K562 (cell line): ENCODE measurements at regions not wholly inside any gene's neighbourhood (a gene's known extent, or its start where the extent isn't known, plus 50 kb on each side); places are given as distances from the start of the nearest gene placed in this dataset.

ENCODE experiments used
- ATAC-seq: fragments of 200-7000 bp; cut with Tn5 transposase; 3 replicates; pipeline ENCODE4 v1.9.1; 2020; ENCODE audit warnings: moderate library complexity
- BruUV-seq: library from RNA; stranded (reverse); fragments of 400-500 nt; replicated peaks from 2 replicates; lab custom pipeline; 2021; lab: Mats Ljungman, UMichigan
- CTCF ChIA-PET: fragments of 300-600 bp; formaldehyde crosslinking; extraction: SDS; loops from one replicate; lab custom pipeline; 2021; ENCODE audit warnings: low intra/inter-chr PET ratio; lab: Yijun Ruan, JAX
- POLR2A ChIA-PET: fragments of 300-600, 350-650 bp; sonication (Branson Sonifier 250); formaldehyde crosslinking; extraction: SDS; loops from one replicate; lab custom pipeline; 2021; ENCODE audit warnings: antibody characterized with exemption, inconsistent platforms; lab: Yijun Ruan, JAX
- DNase-seq, 4 experiments: peaks; one replicate each; pipeline versions ENCODE4 v3.0.0 to v3.0.0-alpha.2; 2011 to 2018; ENCODE audit warnings: low spot score in 3 of 4, mixed read lengths in 3 of 4; ENCODE audit errors: extremely low read depth in 1 of 4
- FAIRE-seq: peaks from 2 replicates; lab custom pipeline; 2011; peaks lifted over from hg19 to GRCh38; lab: Jason Lieb, UNC
- H2AFZ ChIP-seq: 2 replicates; pipeline ENCODE4 v1.6.0; 2011; ENCODE audit warnings: low read depth, low read length, control low read depth, inconsistent platforms
- H3K27ac ChIP-seq: fragments of 200-600 bp; 3 replicates; pipeline ENCODE4 v1.8.0; 2011; ENCODE audit warnings: low read depth, mild to moderate bottlenecking, control low read depth, inconsistent platforms, low read length, moderate library complexity, mixed read lengths; ENCODE audit errors: extremely low read depth
- H3K27me3 ChIP-seq, 2 experiments: fragments of 300-600 bp in 1 of 2; 2 replicates in 1 of 2; 3 replicates in 1 of 2; pipeline versions ENCODE4 v1.6.0 to v1.8.0; 2011; ENCODE audit warnings: inconsistent platforms in 2 of 2, low read length in 2 of 2, mild to moderate bottlenecking in 1 of 2, mixed read lengths in 1 of 2, moderate library complexity in 1 of 2; ENCODE audit not compliant: control insufficient read depth in 2 of 2, insufficient read depth in 2 of 2
- H3K36me3 ChIP-seq: fragments of 300-600 bp; 3 replicates; pipeline ENCODE4 v1.8.0; 2011; ENCODE audit warnings: mild to moderate bottlenecking, low read length, inconsistent platforms; ENCODE audit not compliant: control insufficient read depth, insufficient read depth
- H3K4me1 ChIP-seq, 2 experiments: fragments of 200-600 bp in 1 of 2; replicated peaks in 1 of 2; 2 replicates in 1 of 2; 3 replicates in 1 of 2; pipeline versions ENCODE4 v1.5.1 to v1.8.0; 2011; ENCODE audit warnings: inconsistent platforms in 2 of 2, low read length in 2 of 2, mild to moderate bottlenecking in 1 of 2, mixed read lengths in 1 of 2, moderate library complexity in 1 of 2; ENCODE audit not compliant: control insufficient read depth in 2 of 2, insufficient read depth in 2 of 2
- H3K4me2 ChIP-seq: 2 replicates; pipeline ENCODE4 v1.6.1; 2011; ENCODE audit warnings: low read length, control low read depth, inconsistent platforms, mixed read lengths; ENCODE audit not compliant: insufficient read depth
- H3K4me3 ChIP-seq: fragments of 200-600 bp; sonication (generic), shearing (Covaris generic); 2 replicates; pipeline ENCODE4 v1.5.1; 2016; ENCODE audit warnings: control low read depth, inconsistent platforms
- H3K79me2 ChIP-seq: fragments of 200-600 bp; 3 replicates; pipeline ENCODE4 v1.8.0; 2011; ENCODE audit warnings: low read length, inconsistent platforms; ENCODE audit not compliant: control insufficient read depth, insufficient read depth
- H3K9ac ChIP-seq, 2 experiments: 2 replicates each; pipeline versions ENCODE4 v1.6.0 to v1.6.1; 2011; ENCODE audit warnings: low read depth in 2 of 2, low read length in 2 of 2, control low read depth in 1 of 2, inconsistent platforms in 1 of 2, mild to moderate bottlenecking in 1 of 2, mixed read lengths in 1 of 2; ENCODE audit not compliant: insufficient read depth in 1 of 2
- H3K9me1 ChIP-seq: one replicate; pipeline ENCODE4 v1.6.0; 2011; ENCODE audit warnings: inconsistent platforms, mild to moderate bottlenecking, low read length, moderate library complexity; ENCODE audit not compliant: control insufficient read depth, insufficient read depth
- H3K9me3 ChIP-seq: replicated peaks from 2 replicates; pipeline ENCODE4 v1.5.1; 2011; ENCODE audit warnings: low read depth, low read length, inconsistent platforms; ENCODE audit not compliant: control insufficient read depth, insufficient read depth
- H4K20me1 ChIP-seq: replicated peaks from 2 replicates; pipeline ENCODE4 v1.6.1; 2011; ENCODE audit warnings: low read length, inconsistent platforms, mixed read lengths; ENCODE audit not compliant: control insufficient read depth, insufficient read depth
- ATF7 ChIP-seq: fragments of 450-650 bp; IDR thresholded peaks from 2 replicates; pipeline ENCODE4 v1.7.1; 2014; ENCODE audit warnings: mild to moderate bottlenecking, moderate library complexity
- BMI1 ChIP-seq: fragments of 150-350 bp; IDR thresholded peaks from 2 replicates; pipeline ENCODE4 v1.6.1; 2014; ENCODE audit warnings: low read length
- CBX2 ChIP-seq: fragments of 200-600 bp; sonication (generic); IDR thresholded peaks from one replicate; pipeline ENCODE4 v1.6.1; 2012; ENCODE audit warnings: mild to moderate bottlenecking, low read length, inconsistent platforms; ENCODE audit not compliant: insufficient read depth, poor library complexity, severe bottlenecking
- ETS2 ChIP-seq: IDR thresholded peaks from 2 replicates; pipeline ENCODE4 v1.6.1; 2016; ENCODE audit warnings: borderline replicate concordance, missing genetic modification characterization, mild to moderate bottlenecking, moderate library complexity, missing compliant biosample characterization; ENCODE audit not compliant: poor library complexity, severe bottlenecking
- GABPB1 ChIP-seq: sonication (generic); formaldehyde crosslinking; IDR thresholded peaks from 2 replicates; pipeline ENCODE4 v1.8.0; 2022; ENCODE audit warnings: mild to moderate bottlenecking, missing genetic modification reagents
- MEF2A ChIP-seq: IDR thresholded peaks from 2 replicates; pipeline ENCODE4 v1.6.1; 2011; ENCODE audit warnings: low read depth, mild to moderate bottlenecking, low read length, moderate library complexity; ENCODE audit not compliant: control insufficient read depth
- MTA1 ChIP-seq: fragments of 450-650 bp; IDR thresholded peaks from 2 replicates; pipeline ENCODE4 v1.6.1; 2017; ENCODE audit warnings: borderline replicate concordance
- MTA3 ChIP-seq: fragments of 450-650 bp; formaldehyde crosslinking; IDR thresholded peaks from 2 replicates; pipeline ENCODE4 v1.6.1; 2017; ENCODE audit warnings: mild to moderate bottlenecking, borderline replicate concordance
- MXI1 ChIP-seq: IDR thresholded peaks from 2 replicates; pipeline ENCODE4 v1.6.1; 2011; ENCODE audit warnings: low read depth, mild to moderate bottlenecking, improper control_type of control experiment, low read length
- NFXL1 ChIP-seq: fragments of 450-650 bp; formaldehyde crosslinking; IDR thresholded peaks from 2 replicates; pipeline ENCODE4 v1.4.0; 2021; ENCODE audit warnings: mild to moderate bottlenecking
- SIN3B ChIP-seq: fragments of 450-650 bp; IDR thresholded peaks from 2 replicates; pipeline ENCODE4 v1.6.1; 2017; ENCODE audit warnings: low read depth, mild to moderate bottlenecking, moderate library complexity
- SNRNP70 ChIP-seq: fragments of 200-400 bp; formaldehyde crosslinking; optimal IDR thresholded peaks from 2 replicates; pipeline ENCODE3; 2017; ENCODE audit warnings: low read depth, low read length
- SRSF3 ChIP-seq: fragments of 200-400 bp; formaldehyde crosslinking; IDR thresholded peaks from 2 replicates; pipeline ENCODE4 v1.6.1; 2016; ENCODE audit warnings: mild to moderate bottlenecking, low read length, moderate library complexity; ENCODE audit not compliant: insufficient read depth
- ZBTB1 ChIP-seq: sonication (generic); formaldehyde crosslinking; IDR thresholded peaks from 2 replicates; pipeline ENCODE4 v1.8.1; 2023; ENCODE audit warnings: missing genetic modification reagents, low read depth, mild to moderate bottlenecking, borderline replicate concordance
- ZNF57 ChIP-seq: fragments of 450-650 bp; formaldehyde crosslinking; IDR thresholded peaks from 2 replicates; pipeline ENCODE4 v1.4.0; 2020; ENCODE audit warnings: mild to moderate bottlenecking, moderate library complexity
- ZNF778 ChIP-seq: fragments of 450-650 bp; formaldehyde crosslinking; IDR thresholded peaks from 2 replicates; pipeline ENCODE4 v1.4.0; 2020; ENCODE audit warnings: mild to moderate bottlenecking, moderate library complexity
- WGBS: fragments of 100-300 bp; shearing (Covaris generic); methylation state at CpG from one replicate; pipeline ENCODE4 v1.1.6; 2016; ENCODE audit warnings: low coverage, mixed read lengths; ENCODE audit not compliant: insufficient coverage; ENCODE audit errors: missing lambda C conversion rate; 5-methylcytosine and 5-hydroxymethylcytosine counted together
- in situ Hi-C: fragments of 300-500 bp; cut with MboI; formaldehyde crosslinking; loops from 4 replicates; pipeline ENCODE4 v1.15.0; 2018; ENCODE audit warnings: inconsistent platforms, mixed read lengths
- intact Hi-C: fragments of 100-400 bp; cut with micrococcal nuclease; formaldehyde crosslinking; loops from 2 replicates; pipeline ENCODE4 v1.14.2; 2022
- TF ChIP-seq, protein P1 (sequence below): sonication (generic); formaldehyde crosslinking; IDR thresholded peaks from 2 replicates; pipeline ENCODE4 v1.8.0; 2022; ENCODE audit warnings: missing genetic modification reagents, mild to moderate bottlenecking, borderline replicate concordance
- TF ChIP-seq, protein P2 (sequence below): IDR thresholded peaks from 2 replicates; pipeline ENCODE4 v1.6.1; 2014; ENCODE audit warnings: antibody characterized with exemption
- TF ChIP-seq, protein P3 (sequence below): fragments of 450-650 bp; conservative IDR thresholded peaks from 2 replicates; pipeline ENCODE4 v1.6.1; 2016; ENCODE audit warnings: missing genetic modification characterization, low read depth, mild to moderate bottlenecking, control low read depth, missing compliant biosample characterization

DNA sequence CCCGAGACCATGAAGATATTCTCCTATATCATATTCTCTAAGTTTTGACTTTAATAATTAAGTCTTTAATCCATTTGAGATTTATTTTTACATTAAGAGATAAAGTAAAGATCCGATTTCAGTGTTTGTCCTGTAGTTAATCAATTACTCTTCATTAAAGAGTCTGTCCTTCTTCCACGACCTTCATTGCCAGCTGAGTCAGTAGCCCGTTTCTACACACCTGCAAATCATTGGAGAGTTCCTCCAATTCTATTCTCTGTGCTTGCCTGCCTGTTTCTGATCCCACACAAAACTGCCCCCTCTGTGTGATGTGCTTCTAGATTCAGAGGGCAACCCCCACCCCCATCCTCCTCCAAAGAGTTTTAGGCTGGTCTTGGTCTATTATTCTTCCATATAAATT is 119.2 kb downstream of the KCNF1 start:
- Histone ChIP-seq H3K27me3 (peaks cover 0 to 27% of the 10 kb centered on the region in 2 experiments; a peak in 3 of 5 replicates), H3K4me1 (no peaks in the 10 kb centered on the region), H3K27ac (no peak overlapping the region), H3K79me2 (no peaks in the 10 kb centered on the region), H4K20me1 (no peaks in the 10 kb centered on the region), H3K9me3 (no peaks in the 10 kb centered on the region), H3K9me1 (no peaks in the 10 kb centered on the region), H3K4me2 (no peak overlapping the region), H2AFZ (no peak overlapping the region), H3K4me3 (no peak overlapping the region), H3K36me3 (no peaks in the 10 kb centered on the region), H3K9ac (no peak overlapping the region)
- CTCF ChIA-PET: interaction anchor here (0.6 kb wide), 1 partner anchor 450 kb away, joined by 4 read pairs; no protein-coding TSS in a partner anchor
- TF ChIP-seq ZNF778 (CRISPR knock-in tag): no peak
- TF ChIP-seq ZNF57 (CRISPR knock-in tag): no peak
- TF ChIP-seq ATF7: no peak
- TF ChIP-seq GABPB1 (CRISPR knock-in tag): no peak
- TF ChIP-seq, protein P1, sequence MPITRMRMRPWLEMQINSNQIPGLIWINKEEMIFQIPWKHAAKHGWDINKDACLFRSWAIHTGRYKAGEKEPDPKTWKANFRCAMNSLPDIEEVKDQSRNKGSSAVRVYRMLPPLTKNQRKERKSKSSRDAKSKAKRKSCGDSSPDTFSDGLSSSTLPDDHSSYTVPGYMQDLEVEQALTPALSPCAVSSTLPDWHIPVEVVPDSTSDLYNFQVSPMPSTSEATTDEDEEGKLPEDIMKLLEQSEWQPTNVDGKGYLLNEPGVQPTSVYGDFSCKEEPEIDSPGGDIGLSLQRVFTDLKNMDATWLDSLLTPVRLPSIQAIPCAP (CRISPR knock-in tag): no peak
- no peak for TF ChIP-seq MXI1
- TF ChIP-seq SIN3B: no peak
- no peak for TF ChIP-seq NFXL1 (CRISPR knock-in tag)
- no peak for TF ChIP-seq MTA1
- no peak for TF ChIP-seq ZBTB1 (CRISPR knock-in tag)
- no peak for TF ChIP-seq MEF2A
- no peak for TF ChIP-seq BMI1
- TF ChIP-seq, protein P2, sequence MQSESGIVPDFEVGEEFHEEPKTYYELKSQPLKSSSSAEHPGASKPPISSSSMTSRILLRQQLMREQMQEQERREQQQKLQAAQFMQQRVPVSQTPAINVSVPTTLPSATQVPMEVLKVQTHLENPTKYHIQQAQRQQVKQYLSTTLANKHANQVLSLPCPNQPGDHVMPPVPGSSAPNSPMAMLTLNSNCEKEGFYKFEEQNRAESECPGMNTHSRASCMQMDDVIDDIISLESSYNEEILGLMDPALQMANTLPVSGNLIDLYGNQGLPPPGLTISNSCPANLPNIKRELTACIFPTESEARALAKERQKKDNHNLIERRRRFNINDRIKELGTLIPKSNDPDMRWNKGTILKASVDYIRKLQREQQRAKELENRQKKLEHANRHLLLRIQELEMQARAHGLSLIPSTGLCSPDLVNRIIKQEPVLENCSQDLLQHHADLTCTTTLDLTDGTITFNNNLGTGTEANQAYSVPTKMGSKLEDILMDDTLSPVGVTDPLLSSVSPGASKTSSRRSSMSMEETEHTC: no peak
- no peak for TF ChIP-seq SNRNP70
- no peak for TF ChIP-seq ETS2 (tag)
- TF ChIP-seq SRSF3: no peak
- TF ChIP-seq, protein P3, sequence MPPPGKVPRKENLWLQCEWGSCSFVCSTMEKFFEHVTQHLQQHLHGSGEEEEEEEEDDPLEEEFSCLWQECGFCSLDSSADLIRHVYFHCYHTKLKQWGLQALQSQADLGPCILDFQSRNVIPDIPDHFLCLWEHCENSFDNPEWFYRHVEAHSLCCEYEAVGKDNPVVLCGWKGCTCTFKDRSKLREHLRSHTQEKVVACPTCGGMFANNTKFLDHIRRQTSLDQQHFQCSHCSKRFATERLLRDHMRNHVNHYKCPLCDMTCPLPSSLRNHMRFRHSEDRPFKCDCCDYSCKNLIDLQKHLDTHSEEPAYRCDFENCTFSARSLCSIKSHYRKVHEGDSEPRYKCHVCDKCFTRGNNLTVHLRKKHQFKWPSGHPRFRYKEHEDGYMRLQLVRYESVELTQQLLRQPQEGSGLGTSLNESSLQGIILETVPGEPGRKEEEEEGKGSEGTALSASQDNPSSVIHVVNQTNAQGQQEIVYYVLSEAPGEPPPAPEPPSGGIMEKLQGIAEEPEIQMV (tag): no peak
- no peak for TF ChIP-seq CBX2
- no peak for TF ChIP-seq MTA3
- 0% methylated on average over 4 of the region's 4 CpGs for WGBS
- in situ Hi-C loops: no loop called here
- intact Hi-C loops: no loop called here
- POLR2A ChIA-PET: no interaction called here
- ATAC-seq (no peak), DNase-seq (no peak), FAIRE-seq (no peak)
- BruUV-seq: no TSS peak
